Loucy (cell line): ENCODE measurements at regions not wholly inside any gene's neighbourhood (a gene's known extent, or its start where the extent isn't known, plus 50 kb on each side); places are given as distances from the start of the nearest gene placed in this dataset.

ENCODE experiments used
- H2AFZ ChIP-seq: fragments of 200-600 bp; sonication (generic); 2 replicates; pipeline ENCODE4 v1.6.0; 2016; ENCODE audit warnings: antibody characterized with exemption, mild to moderate bottlenecking, low read length, moderate library complexity
- H3F3A ChIP-seq: fragments of 200-600 bp; 2 replicates; pipeline ENCODE4 v1.6.0; 2016; ENCODE audit warnings: antibody characterized with exemption, low read depth, mild to moderate bottlenecking
- H3K27me3 ChIP-seq: fragments of 200-600 bp; sonication (generic); 2 replicates; pipeline ENCODE4 v1.6.1; 2014; ENCODE audit warnings: low read length, mild to moderate bottlenecking; ENCODE audit not compliant: insufficient read depth, poor library complexity, severe bottlenecking
- H3K36me3 ChIP-seq: fragments of 200-600 bp; sonication (generic); 2 replicates; pipeline ENCODE4 v1.6.1; 2016; ENCODE audit warnings: low read length; ENCODE audit not compliant: insufficient read depth
- H3K4me1 ChIP-seq: fragments of 200-600 bp; sonication (generic); 2 replicates; pipeline ENCODE4 v1.5.1; 2014; ENCODE audit warnings: low read length, mild to moderate bottlenecking; ENCODE audit not compliant: insufficient read depth, poor library complexity, severe bottlenecking
- H3K4me2 ChIP-seq: fragments of 200-600 bp; sonication (generic); 2 replicates; pipeline ENCODE4 v1.6.0; 2014; ENCODE audit warnings: antibody characterized with exemption, low read length, low read depth, mild to moderate bottlenecking; ENCODE audit not compliant: poor library complexity, severe bottlenecking
- H3K4me3 ChIP-seq: fragments of 200-600 bp; sonication (generic); 2 replicates; pipeline ENCODE4 v1.5.1; 2014; ENCODE audit warnings: low read length, mild to moderate bottlenecking, mixed read lengths; ENCODE audit not compliant: poor library complexity, severe bottlenecking
- H3K79me2 ChIP-seq: fragments of 200-600 bp; sonication (generic); 2 replicates; pipeline ENCODE4 v1.6.1; 2014; ENCODE audit warnings: low read length; ENCODE audit not compliant: insufficient read depth
- H3K9ac ChIP-seq: fragments of 200-600 bp; sonication (generic); 2 replicates; pipeline ENCODE4 v1.6.0; 2014; ENCODE audit warnings: mild to moderate bottlenecking, low read depth, low read length, moderate library complexity; ENCODE audit not compliant: poor library complexity, severe bottlenecking
- H3K9me2 ChIP-seq: fragments of 200-600 bp; sonication (generic); replicated peaks from 2 replicates; pipeline ENCODE4 v1.6.1; 2016; ENCODE audit warnings: low read depth, low read length, mixed read lengths
- H3K9me3 ChIP-seq: fragments of 200-600 bp; sonication (generic); 2 replicates; pipeline ENCODE4 v1.6.1; 2014; ENCODE audit warnings: mild to moderate bottlenecking, antibody characterized with exemption, low read length, low read depth; ENCODE audit not compliant: insufficient read depth
- H4K20me1 ChIP-seq: fragments of 200-600 bp; sonication (generic); 2 replicates; pipeline ENCODE4 v1.6.0; 2014; ENCODE audit warnings: antibody characterized with exemption, low read length, mild to moderate bottlenecking; ENCODE audit not compliant: insufficient read depth, poor library complexity, severe bottlenecking
- EZH2phosphoT487 ChIP-seq: fragments of 200-600 bp; IDR thresholded peaks from 2 replicates; pipeline ENCODE4 v1.6.1; 2018; ENCODE audit warnings: antibody characterized with exemption, mild to moderate bottlenecking, moderate library complexity, borderline replicate concordance
- TF ChIP-seq, protein P1 (sequence below): fragments of 200-600 bp; sonication (generic); conservative IDR thresholded peaks from 2 replicates; pipeline ENCODE4 v1.5.1; 2014; ENCODE audit warnings: mild to moderate bottlenecking, antibody characterized with exemption, low read length

DNA sequence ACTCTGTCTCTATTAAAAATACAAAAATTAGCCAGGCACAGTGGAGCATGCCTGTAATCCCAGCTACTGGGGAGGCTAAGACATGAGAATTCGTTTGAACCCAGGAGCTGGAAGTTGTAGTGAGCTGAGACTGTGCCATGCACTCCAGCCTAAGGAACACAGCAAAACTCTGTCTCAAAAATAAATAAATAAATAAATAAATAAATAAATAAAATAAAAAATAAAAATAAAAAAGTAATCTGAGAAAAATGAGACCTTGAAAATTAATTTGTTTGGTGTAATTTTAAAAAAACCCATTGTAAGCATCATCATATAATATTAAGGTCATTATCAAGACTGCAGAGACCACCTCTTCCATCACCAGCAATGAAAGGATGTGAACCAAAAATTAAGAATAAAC is 997.1 kb downstream of the CDH18 start:
- H3K4me2 ChIP-seq = no peak overlapping the region
- H3K4me3 ChIP-seq = no peak overlapping the region

DNA sequence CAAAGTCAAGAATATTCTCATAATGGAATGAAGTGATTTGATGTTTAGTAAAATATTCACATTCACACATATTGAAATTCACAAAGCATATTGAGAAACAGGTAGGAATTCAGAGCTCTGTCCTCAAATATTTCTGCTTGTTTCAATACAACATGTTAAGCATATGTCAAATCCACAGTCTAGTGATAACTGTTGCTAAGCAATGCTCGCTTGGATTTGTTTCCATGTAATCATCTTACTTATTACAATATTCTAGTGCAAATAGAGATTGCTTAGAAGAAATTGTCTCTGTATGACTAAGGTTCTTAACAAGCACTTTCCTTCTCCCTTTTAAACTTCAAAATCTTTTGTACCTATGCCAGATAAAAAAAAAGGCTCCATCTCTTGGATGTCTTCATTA is 995.7 kb downstream of the CDH18 start:
- H3K4me3 ChIP-seq = no peak overlapping the region
- TF ChIP-seq, protein P1, sequence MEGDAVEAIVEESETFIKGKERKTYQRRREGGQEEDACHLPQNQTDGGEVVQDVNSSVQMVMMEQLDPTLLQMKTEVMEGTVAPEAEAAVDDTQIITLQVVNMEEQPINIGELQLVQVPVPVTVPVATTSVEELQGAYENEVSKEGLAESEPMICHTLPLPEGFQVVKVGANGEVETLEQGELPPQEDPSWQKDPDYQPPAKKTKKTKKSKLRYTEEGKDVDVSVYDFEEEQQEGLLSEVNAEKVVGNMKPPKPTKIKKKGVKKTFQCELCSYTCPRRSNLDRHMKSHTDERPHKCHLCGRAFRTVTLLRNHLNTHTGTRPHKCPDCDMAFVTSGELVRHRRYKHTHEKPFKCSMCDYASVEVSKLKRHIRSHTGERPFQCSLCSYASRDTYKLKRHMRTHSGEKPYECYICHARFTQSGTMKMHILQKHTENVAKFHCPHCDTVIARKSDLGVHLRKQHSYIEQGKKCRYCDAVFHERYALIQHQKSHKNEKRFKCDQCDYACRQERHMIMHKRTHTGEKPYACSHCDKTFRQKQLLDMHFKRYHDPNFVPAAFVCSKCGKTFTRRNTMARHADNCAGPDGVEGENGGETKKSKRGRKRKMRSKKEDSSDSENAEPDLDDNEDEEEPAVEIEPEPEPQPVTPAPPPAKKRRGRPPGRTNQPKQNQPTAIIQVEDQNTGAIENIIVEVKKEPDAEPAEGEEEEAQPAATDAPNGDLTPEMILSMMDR = no peak
- no peak for TF ChIP-seq EZH2phosphoT487
- H2AFZ ChIP-seq = no peak overlapping the region
- no peaks in the 10 kb centered on the region for H3F3A ChIP-seq
- no peaks in the 10 kb centered on the region for H3K36me3 ChIP-seq
- no peaks in the 10 kb centered on the region for H3K9me3 ChIP-seq
- no peak overlapping the region for H3K9ac ChIP-seq
- H4K20me1 ChIP-seq = no peaks in the 10 kb centered on the region
- H3K9me2 ChIP-seq = no peaks in the 10 kb centered on the region
- no peaks in the 10 kb centered on the region for H3K27me3 ChIP-seq
- H3K4me2 ChIP-seq = no peak overlapping the region
- H3K79me2 ChIP-seq = no peaks in the 10 kb centered on the region
- H3K4me1 ChIP-seq = no peaks in the 10 kb centered on the region

More for the DNA sequence above, 997.1 kb downstream of the CDH18 start:
- no peaks in the 10 kb centered on the region for H3K27me3 ChIP-seq
- H4K20me1 ChIP-seq = no peaks in the 10 kb centered on the region
- no peaks in the 10 kb centered on the region for H3K79me2 ChIP-seq
- no peaks in the 10 kb centered on the region for H3K9me2 ChIP-seq
- H3K9ac ChIP-seq = no peak overlapping the region
- no peaks in the 10 kb centered on the region for H3K9me3 ChIP-seq
- H3K36me3 ChIP-seq = no peaks in the 10 kb centered on the region
- no peaks in the 10 kb centered on the region for H3K4me1 ChIP-seq
- H3F3A ChIP-seq = no peaks in the 10 kb centered on the region
- H2AFZ ChIP-seq = no peak overlapping the region
- no peak for TF ChIP-seq EZH2phosphoT487
- TF ChIP-seq, protein P1 = no peak

DNA sequence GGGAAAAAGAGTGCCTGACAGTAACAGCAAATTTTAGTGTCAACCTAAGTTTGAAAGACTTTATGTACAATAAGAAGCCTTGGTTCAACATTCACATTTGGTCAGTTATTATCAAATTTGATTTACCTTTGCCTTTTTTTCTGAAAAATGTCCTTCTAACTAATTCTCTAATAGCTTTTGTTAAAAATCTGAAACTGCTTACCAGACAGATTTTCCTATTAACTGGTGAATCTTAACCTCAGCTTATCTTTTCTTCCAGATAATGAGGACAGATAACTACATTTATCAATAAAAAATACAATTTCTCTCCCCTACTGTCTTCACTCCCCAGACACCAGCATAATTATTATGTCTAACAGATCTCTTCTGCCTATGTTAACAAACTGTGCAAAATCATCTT is 988.5 kb downstream of the CDH18 start:
- Histone ChIP-seq H3K9me3 (no peaks in the 10 kb centered on the region), H3K9ac (no peak overlapping the region), H3K4me3 (no peak overlapping the region), H3K9me2 (no peaks in the 10 kb centered on the region), H2AFZ (no peak overlapping the region), H3K36me3 (no peaks in the 10 kb centered on the region), H3K79me2 (no peaks in the 10 kb centered on the region), H3K4me2 (no peak overlapping the region), H3K4me1 (no peaks in the 10 kb centered on the region), H4K20me1 (no peaks in the 10 kb centered on the region), H3K27me3 (no peaks in the 10 kb centered on the region), H3F3A (no peaks in the 10 kb centered on the region)
- no peak for TF ChIP-seq EZH2phosphoT487
- TF ChIP-seq, protein P1 = no peak
